Fibroblast of lung (primary cell): ENCODE measurements at regions not wholly inside any gene's neighbourhood (a gene's known extent, or its start where the extent isn't known, plus 50 kb on each side); places are given as distances from the start of the nearest gene placed in this dataset.

ENCODE experiments used
- DNase-seq, 2 donors: peaks; one replicate each; pipeline versions ENCODE4 v3.0.0 to v3.0.0-alpha.2; 2010; ENCODE audit warnings: low read depth in 2 of 2
- H2AFZ ChIP-seq: 2 replicates; pipeline ENCODE4 v1.5.1; 2012; ENCODE audit warnings: low read length, control low read depth, inconsistent platforms
- H3K27ac ChIP-seq: 2 replicates; pipeline ENCODE4 v1.5.1; 2011; ENCODE audit warnings: low read length, control low read depth; ENCODE audit not compliant: insufficient read depth
- H3K27me3 ChIP-seq: 2 replicates; pipeline ENCODE4 v1.5.1; 2011; ENCODE audit warnings: mild to moderate bottlenecking, low read length; ENCODE audit not compliant: control insufficient read depth, insufficient read depth
- H3K36me3 ChIP-seq: 2 replicates; pipeline ENCODE4 v1.5.1; 2011; ENCODE audit warnings: low read length; ENCODE audit not compliant: control insufficient read depth, insufficient read depth
- H3K4me1 ChIP-seq: 2 replicates; pipeline ENCODE4 v1.5.1; 2011; ENCODE audit warnings: low read length; ENCODE audit not compliant: control insufficient read depth, insufficient read depth; ENCODE audit errors: extremely low read depth
- H3K4me2 ChIP-seq: 2 replicates; pipeline ENCODE4 v1.5.1; 2011; ENCODE audit warnings: low read length, control low read depth; ENCODE audit not compliant: insufficient read depth; ENCODE audit errors: extremely low read depth
- H3K4me3 ChIP-seq, 4 experiments: fragments of 200-600 bp in 1 of 4; sonication (generic) in 1 of 4; replicated peaks in 1 of 4; 2 replicates each; pipeline ENCODE4 v1.5.1; 2011 to 2016; ENCODE audit warnings: low read length in 4 of 4, low read depth in 3 of 4, mild to moderate bottlenecking in 3 of 4, control low read depth in 2 of 4, inconsistent platforms in 1 of 4, mixed read lengths in 1 of 4; ENCODE audit not compliant: insufficient read depth in 1 of 4; ENCODE audit errors: control extremely low read depth in 1 of 4
- H3K79me2 ChIP-seq: 2 replicates; pipeline ENCODE4 v1.5.1; 2012; ENCODE audit warnings: mild to moderate bottlenecking, low read length, inconsistent platforms; ENCODE audit not compliant: control insufficient read depth, insufficient read depth
- H3K9ac ChIP-seq: 2 replicates; pipeline ENCODE4 v1.5.1; 2011; ENCODE audit warnings: mild to moderate bottlenecking, low read length, control low read depth; ENCODE audit not compliant: insufficient read depth
- H3K9me3 ChIP-seq: 2 replicates; pipeline ENCODE4 v1.5.1; 2012; ENCODE audit warnings: low read depth, low read length; ENCODE audit not compliant: control insufficient read depth, insufficient read depth
- H4K20me1 ChIP-seq: 2 replicates; pipeline ENCODE4 v1.5.1; 2011; ENCODE audit warnings: low read length; ENCODE audit not compliant: control insufficient read depth, insufficient read depth; ENCODE audit errors: extremely low read depth
- EZH2 ChIP-seq: IDR thresholded peaks from 2 replicates; pipeline ENCODE4 v1.5.1; 2012; ENCODE audit warnings: low read length, control low read depth, mild to moderate bottlenecking; ENCODE audit errors: missing control alignments
- TF ChIP-seq, protein P1 (sequence below), 2 donors: IDR thresholded peaks in 1 of 2; conservative IDR thresholded peaks in 1 of 2; 1 replicate in 1 of 2; 2 replicates in 1 of 2; pipeline ENCODE4 v1.5.1; 2011 to 2012; ENCODE audit warnings: low read length in 2 of 2, control low read depth in 1 of 2, inconsistent platforms in 1 of 2, low read depth in 1 of 2, mild to moderate bottlenecking in 1 of 2

DNA sequence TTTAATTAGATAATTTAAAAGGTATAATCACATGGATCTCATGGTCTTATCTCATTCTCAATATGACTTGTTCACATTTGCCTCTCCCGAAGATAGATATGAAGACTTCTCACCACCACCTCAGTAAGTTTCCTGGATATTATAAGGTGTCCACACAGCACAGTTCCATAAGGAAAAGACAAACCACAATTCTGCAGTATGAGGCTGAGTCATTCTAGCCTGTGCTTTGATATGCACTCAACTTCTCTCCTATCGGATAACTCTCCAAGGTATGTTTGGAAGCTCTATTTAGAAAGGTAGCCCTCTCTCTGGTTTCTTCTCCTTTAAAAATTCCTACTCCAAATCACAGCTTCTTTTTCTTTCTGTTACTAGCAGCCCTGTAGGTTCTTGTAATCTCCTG lies 612.8 kb downstream of the ZPLD1 start:
- Histone ChIP-seq H3K79me2 (no peaks in the 10 kb centered on the region), H3K27me3 (no peaks in the 10 kb centered on the region), H2AFZ (no peak overlapping the region), H3K4me1 (no peaks in the 10 kb centered on the region), H3K36me3 (no peaks in the 10 kb centered on the region), H3K4me2 (no peak overlapping the region), H3K9me3 (no peaks in the 10 kb centered on the region), H3K27ac (no peak overlapping the region), H3K9ac (no peak overlapping the region), H4K20me1 (no peaks in the 10 kb centered on the region), H3K4me3 (no peak overlapping the region)
- peak in 1 of 2 donors; percentile 70 for DNase-seq
- no peak for TF ChIP-seq EZH2
- TF ChIP-seq, protein P1, sequence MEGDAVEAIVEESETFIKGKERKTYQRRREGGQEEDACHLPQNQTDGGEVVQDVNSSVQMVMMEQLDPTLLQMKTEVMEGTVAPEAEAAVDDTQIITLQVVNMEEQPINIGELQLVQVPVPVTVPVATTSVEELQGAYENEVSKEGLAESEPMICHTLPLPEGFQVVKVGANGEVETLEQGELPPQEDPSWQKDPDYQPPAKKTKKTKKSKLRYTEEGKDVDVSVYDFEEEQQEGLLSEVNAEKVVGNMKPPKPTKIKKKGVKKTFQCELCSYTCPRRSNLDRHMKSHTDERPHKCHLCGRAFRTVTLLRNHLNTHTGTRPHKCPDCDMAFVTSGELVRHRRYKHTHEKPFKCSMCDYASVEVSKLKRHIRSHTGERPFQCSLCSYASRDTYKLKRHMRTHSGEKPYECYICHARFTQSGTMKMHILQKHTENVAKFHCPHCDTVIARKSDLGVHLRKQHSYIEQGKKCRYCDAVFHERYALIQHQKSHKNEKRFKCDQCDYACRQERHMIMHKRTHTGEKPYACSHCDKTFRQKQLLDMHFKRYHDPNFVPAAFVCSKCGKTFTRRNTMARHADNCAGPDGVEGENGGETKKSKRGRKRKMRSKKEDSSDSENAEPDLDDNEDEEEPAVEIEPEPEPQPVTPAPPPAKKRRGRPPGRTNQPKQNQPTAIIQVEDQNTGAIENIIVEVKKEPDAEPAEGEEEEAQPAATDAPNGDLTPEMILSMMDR (conservative IDR thresholded peaks at IDR 0.05 in 1 of 2, IDR thresholded peaks at IDR 0.05 in 1 of 2; ENCODE audit: low read depth in 1 of 2, low read length in 2 of 2) = no peak

DNA sequence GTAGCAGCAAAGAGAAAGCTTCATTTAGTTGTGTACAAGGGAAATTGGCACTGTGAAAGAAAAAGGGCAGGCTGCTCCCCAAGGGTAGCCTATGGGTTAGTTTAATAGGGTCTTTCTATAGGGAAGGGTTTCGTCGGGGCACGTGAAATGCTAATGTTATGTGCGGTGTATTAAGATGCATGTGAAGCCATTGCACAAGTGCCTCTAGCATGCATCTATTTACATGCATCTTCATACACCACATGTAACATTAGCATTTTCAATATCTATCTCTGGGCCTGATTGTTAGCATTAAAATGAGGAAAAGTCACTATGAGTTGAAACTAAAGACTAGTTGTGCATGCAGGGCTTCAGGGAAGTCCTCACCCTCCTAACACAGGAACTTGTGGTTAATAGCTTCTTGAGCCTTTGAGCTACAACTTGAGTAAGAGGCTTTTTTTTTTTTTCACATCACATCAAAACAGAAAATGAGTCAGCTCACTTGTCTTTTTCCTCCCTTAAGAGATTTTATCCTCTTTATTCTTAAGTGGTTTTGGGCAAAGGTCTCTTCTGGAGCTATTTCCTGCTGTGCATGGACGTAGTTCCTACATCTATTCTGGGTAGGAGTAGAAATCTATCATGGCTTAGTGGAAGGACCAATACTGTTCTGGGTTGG lies 613.4 kb downstream of the ZPLD1 start:
- Histone ChIP-seq H4K20me1 (no peaks in the 10 kb centered on the region), H3K9me3 (no peaks in the 10 kb centered on the region), H3K36me3 (no peaks in the 10 kb centered on the region), H2AFZ (no peak overlapping the region), H3K79me2 (no peaks in the 10 kb centered on the region), H3K4me2 (no peak overlapping the region), H3K27me3 (no peaks in the 10 kb centered on the region), H3K4me3 (no peak overlapping the region), H3K27ac (no peak overlapping the region), H3K9ac (no peak overlapping the region), H3K4me1 (no peaks in the 10 kb centered on the region)
- peak in 1 of 2 donors; percentile 92 for DNase-seq
- TF ChIP-seq, protein P1 (conservative IDR thresholded peaks at IDR 0.05 in 1 of 2, IDR thresholded peaks at IDR 0.05 in 1 of 2; ENCODE audit: low read depth in 1 of 2, low read length in 2 of 2) = no peak
- TF ChIP-seq EZH2 = no peak

GRCh38 chr3:103052236-103052830 lies 617.5 kb downstream of the ZPLD1 start:
- Histone ChIP-seq H3K4me2 (no peak overlapping the region), H4K20me1 (no peaks in the 10 kb centered on the region), H2AFZ (no peak overlapping the region), H3K9me3 (no peaks in the 10 kb centered on the region), H3K4me1 (no peaks in the 10 kb centered on the region), H3K4me3 (no peak overlapping the region), H3K9ac (no peak overlapping the region), H3K27ac (no peak overlapping the region), H3K27me3 (no peaks in the 10 kb centered on the region), H3K36me3 (no peaks in the 10 kb centered on the region), H3K79me2 (no peaks in the 10 kb centered on the region)
- TF ChIP-seq EZH2 = no peak
- TF ChIP-seq, protein P1 (conservative IDR thresholded peaks at IDR 0.05 in 1 of 2, IDR thresholded peaks at IDR 0.05 in 1 of 2; ENCODE audit: low read depth in 1 of 2, low read length in 2 of 2) = no peak
- DNase-seq = peak; percentile 26 to 44
